Gastrocnemius medialis (tissue), 4 donors: ENCODE measurements at regions not wholly inside any gene's neighbourhood (a gene's known extent, or its start where the extent isn't known, plus 50 kb on each side); places are given as distances from the start of the nearest gene placed in this dataset.
A peak's percentile ranks its signal among the peaks of the same experiment; 100 is the strongest.

ENCODE experiments used
- ATAC-seq, 2 donors: fragments of 150-250 bp; one replicate each; pipeline ENCODE4 v1.9.1; 2016
- DNase-seq, 2 donors: peaks; one replicate each; pipeline ENCODE4 v3.0.0-alpha.2; 2019
- H3K27ac ChIP-seq, 4 donors: fragments of 200-600 bp; sonication (generic); 1 replicate in 1 of 4; 2 replicates in 3 of 4; pipeline ENCODE4 v1.5.1; 2016 to 2018; ENCODE audit warnings: mild to moderate bottlenecking in 2 of 4, moderate library complexity in 1 of 4
- H3K27me3 ChIP-seq, 3 donors: fragments of 200-600 bp; sonication (generic) in 2 of 3; 1 replicate in 1 of 3; 2 replicates in 2 of 3; pipeline versions ENCODE4 v1.5.1 to v1.6.0; 2016 to 2019; ENCODE audit warnings: mild to moderate bottlenecking in 1 of 3, moderate library complexity in 1 of 3
- H3K36me3 ChIP-seq, 2 donors: fragments of 200-600 bp; sonication (generic) in 1 of 2; one replicate each; pipeline ENCODE4 v1.5.1; 2017 to 2018
- H3K4me1 ChIP-seq, 2 donors: fragments of 200-600 bp; sonication (generic) in 1 of 2; one replicate each; pipeline ENCODE4 v1.5.1; 2016 to 2017; ENCODE audit warnings: mild to moderate bottlenecking in 2 of 2
- H3K4me3 ChIP-seq, 4 donors: fragments of 200-600 bp; sonication (generic) in 3 of 4; 1 replicate in 1 of 4; 2 replicates in 3 of 4; pipeline ENCODE4 v1.5.1; 2016 to 2019; ENCODE audit warnings: mild to moderate bottlenecking in 2 of 4
- H3K9me3 ChIP-seq, 3 donors: fragments of 200-600 bp; sonication (generic) in 2 of 3; 1 replicate in 1 of 3; 2 replicates in 2 of 3; pipeline ENCODE4 v1.5.1; 2016 to 2019
- POLR2A ChIP-seq, 2 donors: fragments of 450-650 bp; IDR thresholded peaks; one replicate each; pipeline ENCODE4 v1.6.1; 2017; ENCODE audit warnings: antibody characterized with exemption in 2 of 2, mild to moderate bottlenecking in 2 of 2, moderate library complexity in 2 of 2
- in situ Hi-C, 4 donors: fragments of 200-750 bp; cut with MboI; loops; one replicate each; pipeline versions ENCODE4 v1.15.0 to v1.8.0; 2017; ENCODE audit warnings: low sequenced_read_pairs in 4 of 4
- intact Hi-C: fragments of 100-400 bp; cut with DNase I; formaldehyde crosslinking; loops from one replicate; pipeline ENCODE4 v1.15.1; 2023; ENCODE audit warnings: low total_unique reads
- TF ChIP-seq, protein P1 (sequence below), 5 experiments: fragments of 450-650 bp in 3 of 5; fragments of 200-600 bp in 2 of 5; sonication (generic) in 2 of 5; IDR thresholded peaks in 4 of 5; conservative IDR thresholded peaks in 1 of 5; 1 replicate in 4 of 5; 2 replicates in 1 of 5; pipeline ENCODE4 v1.5.1; 2016 to 2019; ENCODE audit warnings: antibody characterized with exemption in 5 of 5, mild to moderate bottlenecking in 3 of 5, moderate library complexity in 3 of 5

DNA sequence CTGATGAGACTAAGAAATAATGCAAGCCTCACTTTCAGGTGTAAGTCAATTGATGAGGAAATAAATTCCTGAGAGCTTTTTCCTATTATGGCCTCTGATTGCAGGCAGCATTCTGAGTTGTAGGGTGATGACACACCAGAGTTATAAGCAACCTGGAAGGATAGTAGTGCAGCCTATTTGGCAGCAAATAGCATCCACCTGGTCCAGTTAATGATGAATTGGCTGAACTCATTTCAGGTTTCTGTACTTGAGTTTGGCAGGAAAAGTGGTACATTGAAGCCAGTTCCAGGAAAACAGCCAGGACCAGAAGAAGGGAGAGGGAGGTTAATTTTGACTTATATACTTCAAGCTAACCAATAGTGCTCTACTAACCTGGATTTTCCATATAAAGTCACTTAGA lies 316.8 kb downstream of the NAF1 start:
- Histone ChIP-seq H3K36me3 (no peaks in the 10 kb centered on the region), H3K4me1 (no peaks in the 10 kb centered on the region), H3K27ac (no peak overlapping the region), H3K27me3 (no peaks in the 10 kb centered on the region), H3K9me3 (no peaks in the 10 kb centered on the region), H3K4me3 (no peak overlapping the region)
- in situ Hi-C loops (no loop called here), intact Hi-C loops (no loop called here)
- TF ChIP-seq, protein P1, sequence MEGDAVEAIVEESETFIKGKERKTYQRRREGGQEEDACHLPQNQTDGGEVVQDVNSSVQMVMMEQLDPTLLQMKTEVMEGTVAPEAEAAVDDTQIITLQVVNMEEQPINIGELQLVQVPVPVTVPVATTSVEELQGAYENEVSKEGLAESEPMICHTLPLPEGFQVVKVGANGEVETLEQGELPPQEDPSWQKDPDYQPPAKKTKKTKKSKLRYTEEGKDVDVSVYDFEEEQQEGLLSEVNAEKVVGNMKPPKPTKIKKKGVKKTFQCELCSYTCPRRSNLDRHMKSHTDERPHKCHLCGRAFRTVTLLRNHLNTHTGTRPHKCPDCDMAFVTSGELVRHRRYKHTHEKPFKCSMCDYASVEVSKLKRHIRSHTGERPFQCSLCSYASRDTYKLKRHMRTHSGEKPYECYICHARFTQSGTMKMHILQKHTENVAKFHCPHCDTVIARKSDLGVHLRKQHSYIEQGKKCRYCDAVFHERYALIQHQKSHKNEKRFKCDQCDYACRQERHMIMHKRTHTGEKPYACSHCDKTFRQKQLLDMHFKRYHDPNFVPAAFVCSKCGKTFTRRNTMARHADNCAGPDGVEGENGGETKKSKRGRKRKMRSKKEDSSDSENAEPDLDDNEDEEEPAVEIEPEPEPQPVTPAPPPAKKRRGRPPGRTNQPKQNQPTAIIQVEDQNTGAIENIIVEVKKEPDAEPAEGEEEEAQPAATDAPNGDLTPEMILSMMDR (IDR thresholded peaks at IDR 0.05 in 4 of 5, conservative IDR thresholded peaks at IDR 0.05 in 1 of 5): no peak
- TF ChIP-seq POLR2A (IDR thresholded peaks at IDR 0.05): no peak
- ATAC-seq (peak in 1 of 2 donors; percentile 33), DNase-seq (no peak)

DNA sequence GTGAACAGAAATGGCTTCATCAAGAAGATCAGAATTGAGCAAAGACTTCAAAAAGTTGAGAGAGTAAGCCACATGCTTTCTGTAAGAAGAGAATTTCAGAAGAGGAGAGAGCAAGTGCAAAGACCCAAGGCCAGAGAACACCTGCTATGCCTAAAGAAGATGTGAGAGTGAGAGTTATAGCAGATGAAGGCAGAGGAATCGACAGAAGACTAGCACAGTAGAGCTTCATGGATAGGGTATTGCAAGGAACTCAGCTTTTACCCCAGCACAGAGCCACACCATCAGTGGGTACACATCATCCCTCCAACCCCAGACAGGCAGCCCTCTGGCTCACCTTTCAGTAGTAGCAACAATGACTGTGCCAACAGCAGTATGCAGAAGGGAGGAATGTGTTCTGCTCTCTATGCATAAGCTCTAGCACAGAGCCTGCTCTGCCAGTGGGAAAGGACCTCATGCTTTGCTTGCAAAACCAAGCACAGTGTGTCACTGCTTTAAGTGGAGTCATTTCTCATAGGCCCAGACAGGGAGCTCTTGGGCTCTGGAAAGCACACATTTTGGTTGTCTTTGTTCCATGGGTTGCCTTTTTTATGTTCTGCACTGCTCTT lies 318.6 kb downstream of the NAF1 start:
- no peaks in the 10 kb centered on the region for H3K4me1 ChIP-seq
- ATAC-seq (no peak), DNase-seq (no peak)
- in situ Hi-C loops: no loop called here
- no peak for TF ChIP-seq POLR2A (IDR thresholded peaks at IDR 0.05)
- TF ChIP-seq, protein P1 (IDR thresholded peaks at IDR 0.05 in 4 of 5, conservative IDR thresholded peaks at IDR 0.05 in 1 of 5): no peak
- no peaks in the 10 kb centered on the region for H3K36me3 ChIP-seq
- no peak overlapping the region for H3K4me3 ChIP-seq
- no peaks in the 10 kb centered on the region for H3K9me3 ChIP-seq
- intact Hi-C loops: no loop called here
- no peaks in the 10 kb centered on the region for H3K27me3 ChIP-seq
- H3K27ac ChIP-seq: no peak overlapping the region

DNA sequence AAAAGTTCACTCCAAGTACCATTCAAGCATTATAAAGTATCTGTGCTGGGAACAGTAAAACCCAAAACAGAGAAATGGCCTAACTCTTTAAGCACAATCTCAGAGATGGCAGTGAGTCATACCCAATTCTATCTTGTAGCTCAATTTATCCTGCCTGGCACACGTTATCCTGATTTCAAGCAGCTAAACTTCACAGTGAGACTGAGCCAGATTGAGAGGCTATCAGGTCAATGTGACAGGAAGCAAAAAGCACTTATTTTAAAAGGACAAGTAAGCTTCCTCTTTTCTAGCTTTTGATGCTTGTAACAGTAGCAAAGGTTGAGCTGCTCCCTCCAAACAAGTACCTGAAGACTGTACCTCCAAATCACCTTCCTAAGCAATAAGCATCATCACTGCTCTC lies 324.9 kb downstream of the NAF1 start:
- H3K27ac ChIP-seq: no peak overlapping the region
- DNase-seq (no peak), ATAC-seq (no peak)
- in situ Hi-C loops (no loop called here), intact Hi-C loops (no loop called here)
- no peaks in the 10 kb centered on the region for H3K27me3 ChIP-seq
- H3K4me3 ChIP-seq: no peak overlapping the region
- H3K9me3 ChIP-seq: no peaks in the 10 kb centered on the region
- H3K4me1 ChIP-seq: no peaks in the 10 kb centered on the region
- no peaks in the 10 kb centered on the region for H3K36me3 ChIP-seq
- TF ChIP-seq POLR2A (IDR thresholded peaks at IDR 0.05): no peak
- TF ChIP-seq, protein P1 (IDR thresholded peaks at IDR 0.05 in 4 of 5, conservative IDR thresholded peaks at IDR 0.05 in 1 of 5): no peak

DNA sequence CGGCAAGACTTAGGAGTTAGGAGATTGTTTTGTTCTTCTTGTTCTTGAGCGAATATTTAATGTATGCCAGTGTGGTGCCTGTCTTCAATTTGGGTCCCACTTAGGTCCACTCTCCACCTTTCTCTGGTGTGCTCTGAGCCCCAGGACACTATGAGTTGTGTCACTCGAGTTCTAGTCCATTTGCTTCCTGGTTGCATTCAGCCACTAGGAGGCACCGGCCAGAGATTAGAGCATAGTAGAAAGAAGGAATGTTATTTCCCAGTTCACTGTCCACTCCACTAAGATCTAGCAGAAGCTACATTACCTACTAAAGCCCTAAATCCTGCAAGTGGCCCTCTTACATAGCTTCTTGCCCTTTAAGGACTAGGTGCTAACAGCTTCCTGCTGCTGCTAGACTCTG lies 326.9 kb downstream of the NAF1 start:
- no peak for TF ChIP-seq POLR2A (IDR thresholded peaks at IDR 0.05)
- Histone ChIP-seq H3K4me1 (no peaks in the 10 kb centered on the region), H3K27me3 (no peaks in the 10 kb centered on the region), H3K36me3 (no peaks in the 10 kb centered on the region), H3K9me3 (no peaks in the 10 kb centered on the region), H3K4me3 (no peak overlapping the region), H3K27ac (no peak overlapping the region)
- ATAC-seq (no peak), DNase-seq (no peak)
- intact Hi-C loops: no loop called here
- in situ Hi-C loops: no loop called here

DNA sequence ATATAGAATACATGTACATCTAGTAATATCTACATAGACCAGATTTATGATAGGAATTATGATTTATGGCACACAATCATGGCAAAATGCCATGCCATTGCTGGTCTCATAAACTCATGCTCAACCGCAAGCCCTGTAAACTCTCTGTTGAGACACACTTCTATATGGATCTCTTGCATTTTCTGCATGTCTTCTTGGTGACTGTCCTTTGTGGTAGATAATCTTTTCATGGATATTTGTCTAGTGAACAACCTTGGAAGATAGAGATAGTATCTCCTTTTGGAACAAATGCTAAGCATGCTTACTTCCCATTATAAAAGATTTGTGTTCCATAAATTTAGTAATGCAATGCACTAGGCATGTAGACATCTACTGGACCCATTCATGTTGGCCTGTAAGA lies 328.0 kb downstream of the NAF1 start:
- Histone ChIP-seq H3K4me3 (no peak overlapping the region), H3K27me3 (no peaks in the 10 kb centered on the region), H3K9me3 (no peaks in the 10 kb centered on the region), H3K27ac (no peak overlapping the region), H3K4me1 (no peaks in the 10 kb centered on the region), H3K36me3 (no peaks in the 10 kb centered on the region)
- in situ Hi-C loops (no loop called here), intact Hi-C loops (no loop called here)
- no peak for TF ChIP-seq POLR2A (IDR thresholded peaks at IDR 0.05)
- TF ChIP-seq, protein P1 (IDR thresholded peaks at IDR 0.05 in 4 of 5, conservative IDR thresholded peaks at IDR 0.05 in 1 of 5): no peak
- DNase-seq (no peak), ATAC-seq (no peak)
